KBM-7 (cell line): ENCODE measurements at regions not wholly inside any gene's neighbourhood (a gene's known extent, or its start where the extent isn't known, plus 50 kb on each side); places are given as distances from the start of the nearest gene placed in this dataset.

Experiments
- DNase-seq: peaks from one replicate; pipeline ENCODE4 v3.0.0-alpha.2; 2015
- in situ Hi-C: fragments of 300-500 bp; cut with MboI; formaldehyde crosslinking; loops from 2 replicates; pipeline ENCODE4 v1.14.3; 2020; ENCODE audit warnings: low sequenced_read_pairs, low pct_unique_long_range_greater_than_20kb, mixed read lengths

DNA sequence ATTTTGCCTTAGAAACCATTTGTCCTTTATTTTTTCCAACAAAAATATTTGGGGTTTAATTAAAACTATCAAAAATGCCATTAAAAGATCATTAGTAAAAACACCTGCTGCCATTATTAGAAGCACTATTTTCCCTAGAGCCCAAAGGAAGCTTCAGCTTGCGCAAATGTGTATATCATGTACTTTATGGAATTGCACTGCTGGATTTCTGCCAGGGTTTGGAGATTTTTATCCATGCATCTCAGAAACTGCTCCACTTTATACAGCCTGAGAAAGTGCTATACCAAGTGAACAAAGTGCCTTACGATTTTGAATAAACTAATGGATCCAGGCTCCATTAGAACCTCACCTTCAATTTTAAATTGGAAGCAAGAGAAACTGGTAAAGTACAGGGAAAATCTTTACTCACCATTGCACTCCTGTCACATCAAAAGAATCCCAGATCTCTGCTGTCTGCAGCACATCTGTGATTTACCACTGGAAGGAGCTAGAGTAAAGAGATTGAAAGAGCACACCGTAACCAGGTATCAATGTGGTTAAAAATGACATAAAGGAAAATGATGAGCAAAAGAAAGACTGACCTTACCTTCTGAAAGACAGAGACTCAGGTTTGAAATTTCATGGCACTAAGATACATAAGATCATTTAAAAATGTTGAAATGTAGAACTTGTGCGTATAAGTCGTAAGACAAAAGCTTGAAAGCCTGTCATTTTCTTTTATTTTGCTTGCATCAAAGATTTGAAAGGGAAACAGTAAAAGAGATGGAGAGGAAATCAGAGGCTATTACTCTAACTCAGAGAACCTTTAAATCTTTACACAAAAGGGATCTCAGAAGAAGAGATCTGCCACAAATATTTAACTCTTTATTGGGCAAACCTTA is 678.1 kb upstream of the GOT2 start:
- in situ Hi-C loops, result no loop called here
- DNase-seq, result no peak

DNA sequence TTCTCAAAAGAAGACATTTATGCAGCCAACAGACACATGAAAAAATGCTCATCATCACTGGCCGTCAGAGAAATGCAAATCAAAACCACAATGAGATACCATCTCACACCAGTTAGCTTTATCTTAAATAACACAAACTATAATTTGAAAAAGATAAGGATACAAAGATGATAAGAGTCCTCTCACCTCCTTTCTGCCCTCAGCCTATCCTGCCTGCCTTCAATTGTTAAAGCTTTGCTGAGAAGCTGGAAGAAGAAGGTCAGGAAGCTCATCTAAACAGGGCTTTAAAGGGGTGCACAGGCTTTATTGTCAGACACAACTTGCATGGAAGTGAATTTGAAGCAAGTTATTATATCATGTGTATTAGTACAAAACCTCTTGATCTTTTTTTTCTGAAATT is 676.3 kb upstream of the GOT2 start:
- in situ Hi-C loops, result no loop called here
- DNase-seq, result no peak

DNA sequence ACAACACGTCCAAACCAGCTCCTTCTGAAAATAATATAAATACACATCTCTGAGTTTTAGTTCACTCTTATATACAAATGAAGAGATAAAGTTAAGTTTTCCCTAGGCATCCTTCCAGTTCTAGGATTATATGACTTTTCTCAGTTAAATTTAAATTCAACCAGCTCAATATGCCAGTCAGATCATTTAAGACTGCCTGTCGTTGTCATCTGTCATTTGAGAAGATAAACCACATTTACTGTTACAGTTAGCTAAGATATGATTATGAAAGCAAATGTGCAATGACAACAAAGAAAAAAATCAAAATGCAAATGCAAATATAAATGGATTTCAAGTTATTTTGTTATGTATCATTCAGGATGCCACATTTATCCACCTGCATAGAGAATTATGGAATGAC is 671.7 kb upstream of the GOT2 start:
- no peak for DNase-seq
- in situ Hi-C loops, result no loop called here

DNA sequence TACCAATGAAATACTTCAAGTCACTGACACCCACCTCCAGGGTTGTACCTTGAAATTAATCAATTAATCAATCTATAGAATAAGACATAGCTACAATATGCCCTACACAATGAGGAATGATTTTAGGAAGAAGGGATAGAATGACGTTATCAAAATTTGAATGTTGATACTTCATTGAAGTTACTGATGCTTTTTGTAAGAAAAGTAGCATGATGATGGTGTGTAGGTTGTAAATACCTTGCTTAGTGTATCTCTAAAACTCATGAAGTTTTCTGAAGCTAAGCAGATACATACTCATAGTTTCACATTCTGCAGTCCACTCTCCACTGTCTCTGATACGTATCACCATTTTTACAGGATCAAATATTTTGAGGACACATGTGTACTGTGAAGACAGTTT is 670.4 kb upstream of the GOT2 start:
- in situ Hi-C loops, result no loop called here
- no peak for DNase-seq

DNA sequence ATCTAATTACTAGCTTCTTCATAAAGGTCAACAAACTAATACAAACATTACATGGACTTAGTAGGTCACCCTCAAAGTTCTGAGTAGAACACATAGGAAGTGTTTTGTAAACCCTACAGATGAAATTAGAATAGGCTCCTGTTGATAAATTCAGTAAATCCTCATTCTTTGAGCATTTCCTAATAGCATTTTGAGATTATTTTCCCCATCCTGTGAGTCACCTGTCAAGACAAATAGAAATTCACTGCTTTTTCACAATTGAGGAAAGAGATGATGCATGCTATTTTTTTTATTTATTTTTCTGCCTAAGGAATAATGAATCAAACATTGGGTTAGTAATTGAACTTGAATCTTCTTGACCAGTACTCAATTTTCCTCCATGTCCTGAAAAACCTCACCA is 666.7 kb upstream of the GOT2 start:
- in situ Hi-C loops, result no loop called here
- DNase-seq, result no peak

DNA sequence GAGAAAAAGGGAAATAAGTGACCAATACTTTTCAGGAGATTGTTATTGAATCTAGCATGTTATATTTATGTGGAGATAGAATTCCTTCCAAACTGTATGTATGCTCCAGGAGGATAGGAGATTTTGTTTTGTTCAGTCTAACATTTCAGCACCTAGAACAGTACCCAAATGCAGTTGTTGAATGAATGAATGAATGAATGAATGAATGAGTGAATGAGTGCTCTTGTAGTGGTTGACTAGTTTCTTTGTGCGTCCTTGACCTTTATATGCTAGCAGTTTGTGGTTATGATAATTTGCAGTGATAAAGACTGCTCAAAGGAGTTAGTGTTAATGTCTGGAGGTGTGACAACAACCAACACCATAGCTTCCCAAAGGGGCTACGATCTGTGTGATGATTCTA is 663.5 kb upstream of the GOT2 start:
- no peak for DNase-seq
- in situ Hi-C loops, result no loop called here

DNA sequence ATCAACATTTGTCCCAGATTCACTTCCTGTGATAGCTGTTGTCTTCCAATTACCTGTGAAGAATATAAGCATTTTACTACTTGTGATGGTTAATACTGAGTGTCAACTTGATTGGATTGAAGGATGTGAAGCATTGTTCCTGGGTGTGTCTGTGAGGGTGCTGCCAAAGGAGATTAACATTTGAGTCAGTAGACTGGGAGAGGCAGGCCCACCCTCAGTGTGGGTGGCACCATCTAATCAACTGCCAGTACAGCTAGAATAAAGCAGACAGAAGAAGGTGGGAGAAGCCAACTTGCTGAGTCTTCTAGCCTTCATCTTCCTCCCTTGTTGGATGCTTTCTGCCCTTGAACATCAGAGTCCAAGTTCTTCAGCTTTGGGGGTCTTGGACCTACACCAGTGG is 660.4 kb upstream of the GOT2 start:
- in situ Hi-C loops, result no loop called here
- no peak for DNase-seq

DNA sequence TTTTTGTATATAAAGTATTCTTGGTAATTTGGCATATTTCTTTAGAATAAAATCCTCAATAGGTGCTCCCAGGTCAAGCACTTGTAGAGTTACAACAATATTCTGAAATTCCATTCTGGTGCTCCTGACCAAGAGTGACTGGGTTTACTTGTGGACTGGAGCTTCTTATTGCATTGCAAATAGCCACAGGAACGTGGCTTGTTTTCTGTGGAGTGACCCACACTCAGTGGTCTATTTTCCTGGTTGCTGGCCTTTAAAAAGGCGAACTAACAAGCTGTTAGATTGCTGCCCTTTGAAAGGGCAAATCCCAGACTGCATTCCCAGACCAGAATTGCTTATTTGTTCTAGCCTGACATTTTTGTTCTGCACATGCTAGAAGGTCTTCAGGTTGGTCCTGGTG is 658.8 kb upstream of the GOT2 start:
- no peak for DNase-seq
- in situ Hi-C loops, result no loop called here

DNA sequence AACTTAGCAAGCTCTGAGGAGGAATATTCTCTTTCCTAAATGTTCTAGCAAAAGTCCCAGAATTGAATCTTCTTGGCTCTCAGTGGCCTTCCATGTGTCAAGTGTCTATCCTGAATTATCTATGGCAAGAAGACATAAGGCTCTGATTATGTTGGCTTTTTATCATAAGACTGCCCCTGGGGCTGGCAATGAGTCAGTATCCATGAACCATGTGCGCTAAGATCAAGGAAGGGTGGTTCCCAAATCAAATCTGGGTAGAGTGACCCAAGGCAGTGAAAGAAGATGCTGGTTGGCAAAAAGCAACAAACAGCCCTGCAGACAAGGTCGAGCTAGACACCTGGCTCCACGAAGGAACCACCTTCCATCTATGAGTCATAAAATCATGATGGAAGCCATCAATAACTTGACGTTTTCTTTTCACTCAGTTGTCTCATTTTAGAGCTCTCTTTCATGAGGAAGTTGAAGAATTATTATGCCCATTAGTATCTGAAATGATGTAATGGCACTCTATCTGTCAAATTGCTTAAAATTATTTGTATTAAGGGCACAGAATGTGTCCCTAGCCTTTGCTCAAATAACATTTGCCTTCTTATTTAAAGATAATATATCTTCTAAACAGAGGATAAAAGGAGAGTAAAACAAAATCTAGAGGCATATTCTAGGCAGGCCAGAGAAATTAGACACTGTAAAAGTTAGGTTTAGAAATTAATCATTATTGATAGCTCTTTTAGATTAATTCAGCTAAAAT is 657.7 kb upstream of the GOT2 start:
- in situ Hi-C loops, result no loop called here
- no peak for DNase-seq

DNA sequence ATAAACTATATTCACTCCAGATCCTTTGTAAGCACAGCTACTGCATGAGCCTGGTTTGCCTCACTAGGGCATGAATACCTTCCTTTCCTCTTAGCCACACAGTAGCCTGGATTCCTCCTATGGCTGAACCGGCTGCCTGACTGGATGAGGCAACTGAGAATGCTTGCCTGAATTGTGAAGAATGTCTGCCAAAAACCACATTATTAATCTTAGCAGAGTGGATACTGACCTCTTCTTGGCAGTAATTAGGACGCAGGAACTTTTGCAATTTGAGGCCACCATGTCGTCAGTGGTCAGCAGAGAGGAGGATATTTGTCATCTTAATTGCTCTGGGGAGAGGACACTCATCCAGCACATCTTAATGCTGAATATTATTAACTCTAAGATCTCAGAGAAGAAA is 651.8 kb upstream of the GOT2 start:
- in situ Hi-C loops, result no loop called here
- no peak for DNase-seq

DNA sequence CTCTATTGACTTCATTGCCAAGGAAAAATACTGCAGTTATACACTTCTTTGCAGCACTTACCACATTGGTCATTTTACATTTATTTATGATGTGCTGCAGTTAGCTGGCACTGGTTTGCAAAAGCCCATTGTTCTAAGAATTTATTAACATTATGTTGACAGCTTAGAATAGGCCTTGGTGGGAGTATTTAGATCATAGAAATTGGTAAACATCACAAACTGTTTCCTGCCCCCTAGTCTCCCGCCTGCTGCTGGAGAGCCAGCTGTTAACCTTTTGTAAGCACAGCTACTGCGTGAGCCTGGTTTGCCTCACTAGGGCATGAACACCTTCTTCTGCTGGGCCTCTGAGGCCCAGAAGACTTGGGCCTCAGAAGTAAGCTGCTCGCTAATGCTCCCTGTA is 651.4 kb upstream of the GOT2 start:
- DNase-seq, result no peak
- in situ Hi-C loops, result no loop called here

DNA sequence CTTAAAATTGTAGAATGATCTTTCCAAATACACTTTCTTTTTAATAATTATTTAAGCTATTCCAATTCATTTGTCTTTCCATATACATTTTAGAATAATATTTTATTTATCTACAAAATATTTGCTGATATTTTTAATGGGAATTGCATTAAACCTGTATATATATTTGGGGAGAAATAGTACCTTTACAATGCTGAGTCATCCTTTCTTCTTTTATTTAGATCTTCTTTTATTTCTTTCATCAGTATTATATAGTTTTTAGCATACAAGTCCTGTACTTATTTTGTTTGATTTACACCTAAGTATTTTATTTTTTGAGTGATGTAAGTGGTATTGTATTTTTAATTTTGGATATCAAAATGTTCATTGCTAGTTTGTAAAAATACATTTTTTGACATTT is 639.5 kb upstream of the GOT2 start:
- in situ Hi-C loops, result no loop called here

DNA sequence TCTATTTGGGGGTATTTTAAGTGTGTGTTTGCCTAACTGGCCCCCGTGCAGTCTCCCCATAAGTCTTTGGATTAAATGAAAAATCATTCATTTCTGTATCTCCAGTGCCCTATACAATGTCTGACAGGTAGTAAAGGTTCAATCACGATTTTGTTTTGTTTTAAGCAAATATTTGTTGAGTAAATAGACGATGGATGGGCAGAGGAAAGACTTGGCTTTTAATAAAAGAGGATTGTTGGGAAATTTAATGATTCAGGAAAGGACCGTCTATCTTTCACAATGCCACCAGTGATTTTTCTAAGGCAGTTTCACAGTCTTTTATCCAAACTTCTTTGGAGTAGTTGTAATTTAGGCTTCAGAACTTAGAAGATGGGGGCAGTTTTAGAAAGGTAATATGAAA is 636.6 kb upstream of the GOT2 start:
- in situ Hi-C loops, result no loop called here

More for the DNA sequence above, 639.5 kb upstream of the GOT2 start:
- DNase-seq, result no peak

DNA sequence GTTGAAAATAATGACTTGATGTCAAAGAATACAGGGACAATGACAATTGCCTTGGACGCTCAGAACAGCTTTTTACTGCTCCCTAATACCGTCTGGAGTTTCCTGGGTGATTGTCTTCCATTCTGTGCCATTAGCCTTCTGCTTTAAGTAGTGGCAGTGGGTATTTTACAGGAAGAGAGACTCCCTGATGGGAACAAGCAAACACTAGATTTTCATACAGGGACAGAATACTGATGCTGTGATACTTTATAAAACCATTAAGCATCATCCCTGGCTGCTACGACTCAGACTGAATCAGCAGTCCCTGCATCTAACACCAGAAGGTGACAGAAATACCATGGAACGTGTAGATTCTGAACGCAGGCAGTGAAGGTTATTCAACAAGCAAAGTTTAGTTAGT is 635.4 kb upstream of the GOT2 start:
- in situ Hi-C loops, result no loop called here
- DNase-seq, result no peak

More for the DNA sequence above, 636.6 kb upstream of the GOT2 start:
- DNase-seq, result no peak

DNA sequence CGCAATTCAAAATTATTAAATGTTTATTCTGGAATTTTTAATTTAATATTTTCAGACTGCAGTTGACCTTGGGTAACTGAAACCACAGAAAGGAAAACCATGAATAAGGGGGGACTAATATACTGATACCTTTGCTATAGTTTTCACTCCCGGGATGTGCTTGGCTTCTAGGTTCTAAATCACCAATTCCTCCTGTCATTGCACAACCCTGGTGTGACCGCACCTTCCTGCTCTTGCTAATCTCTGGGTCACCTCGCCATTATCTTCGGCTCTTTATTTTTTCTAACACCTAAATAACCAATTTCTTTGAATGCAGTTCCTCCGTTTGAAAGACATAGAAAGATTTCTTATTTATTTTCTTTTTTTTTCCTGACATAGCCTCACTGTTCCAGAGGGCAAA is 634.5 kb upstream of the GOT2 start:
- no peak for DNase-seq

DNA sequence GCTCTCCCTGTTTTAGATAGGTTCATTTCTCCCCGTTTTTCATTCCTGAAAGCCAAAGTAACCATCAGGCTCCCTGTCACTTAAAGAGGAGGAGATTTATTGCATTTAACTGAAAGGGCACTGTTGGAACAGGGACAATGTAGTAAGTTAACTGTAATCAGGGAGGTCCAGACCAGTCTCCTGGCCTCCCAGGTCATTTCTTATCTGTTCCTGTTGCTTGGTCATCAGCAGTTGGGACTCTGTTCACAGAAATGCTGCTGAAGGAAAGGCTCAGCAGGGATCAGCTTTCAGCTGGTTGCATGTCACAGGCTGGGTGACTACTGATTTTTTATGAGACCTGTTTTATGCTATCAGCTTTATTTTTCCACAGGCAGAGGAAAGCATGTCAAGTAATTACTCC is 622.6 kb upstream of the GOT2 start:
- no peak for DNase-seq
- in situ Hi-C loops, result no loop called here

More for the DNA sequence above, 634.5 kb upstream of the GOT2 start:
- in situ Hi-C loops, result no loop called here

DNA sequence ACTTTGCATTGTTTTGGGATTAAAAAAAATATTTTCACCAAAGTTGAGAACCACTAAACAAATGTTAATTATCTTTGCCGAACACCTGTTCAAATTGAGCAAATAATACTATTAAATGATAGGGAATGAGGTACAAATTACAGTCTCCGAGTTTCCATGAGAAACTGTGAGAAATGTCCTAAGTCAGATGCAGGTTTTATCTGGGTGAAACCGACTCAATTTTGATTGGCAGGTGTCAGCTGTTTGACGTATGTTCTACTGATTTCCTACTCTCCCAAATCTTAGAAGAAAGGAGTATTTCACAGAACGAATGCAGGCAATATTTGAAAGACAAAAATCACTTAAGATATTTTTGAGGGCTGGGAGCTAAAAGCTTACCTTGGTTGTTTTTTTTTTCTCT is 622.0 kb upstream of the GOT2 start:
- in situ Hi-C loops, result no loop called here
- DNase-seq, result no peak

DNA sequence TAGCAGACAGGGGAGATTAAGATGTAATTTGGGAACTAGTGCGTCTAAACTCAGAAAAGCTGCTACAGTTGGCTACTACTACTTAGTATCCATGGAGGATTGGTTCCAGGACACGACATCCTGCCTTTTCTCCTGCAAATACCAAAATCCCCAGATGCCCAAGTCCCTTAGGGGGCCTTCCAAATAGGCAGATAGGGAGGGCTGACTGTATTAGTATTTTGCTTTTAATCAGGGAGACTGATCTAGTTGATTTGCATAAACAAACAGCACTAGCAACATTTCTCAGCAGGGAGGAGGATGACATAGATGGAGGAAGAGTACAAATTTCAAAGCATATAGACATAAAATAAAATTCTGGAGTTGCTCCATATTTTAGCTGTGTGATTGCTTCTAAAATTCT is 621.6 kb upstream of the GOT2 start:
- in situ Hi-C loops, result no loop called here
- no peak for DNase-seq

DNA sequence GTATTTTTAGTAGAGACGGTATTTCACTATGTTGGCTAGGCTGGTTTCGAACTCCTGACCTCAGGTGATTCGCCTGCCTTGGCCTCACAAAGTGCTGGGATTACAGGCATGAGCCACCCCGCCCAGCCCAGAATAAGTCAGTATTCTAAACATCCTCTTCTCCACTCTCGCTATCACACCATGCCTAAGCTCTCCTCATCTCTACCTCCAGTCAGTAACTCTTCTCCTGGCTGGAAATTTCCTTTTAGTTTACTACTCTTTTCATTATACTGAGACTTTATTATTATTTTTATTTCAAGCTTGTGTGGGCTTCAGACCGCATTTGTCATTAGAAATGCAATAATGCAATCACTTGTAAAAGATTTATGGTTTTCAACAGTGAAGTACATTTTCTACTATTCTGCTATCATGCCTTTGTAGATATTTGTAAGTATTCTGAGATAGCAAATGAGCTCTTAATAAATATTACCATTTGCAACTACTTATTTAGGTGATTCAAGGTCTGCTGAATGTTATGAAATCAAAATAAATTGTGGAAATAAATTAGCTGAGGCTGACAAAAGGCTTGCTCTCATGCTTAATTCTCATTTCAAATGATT is 617.3 kb upstream of the GOT2 start:
- no peak for DNase-seq
- in situ Hi-C loops, result no loop called here

DNA sequence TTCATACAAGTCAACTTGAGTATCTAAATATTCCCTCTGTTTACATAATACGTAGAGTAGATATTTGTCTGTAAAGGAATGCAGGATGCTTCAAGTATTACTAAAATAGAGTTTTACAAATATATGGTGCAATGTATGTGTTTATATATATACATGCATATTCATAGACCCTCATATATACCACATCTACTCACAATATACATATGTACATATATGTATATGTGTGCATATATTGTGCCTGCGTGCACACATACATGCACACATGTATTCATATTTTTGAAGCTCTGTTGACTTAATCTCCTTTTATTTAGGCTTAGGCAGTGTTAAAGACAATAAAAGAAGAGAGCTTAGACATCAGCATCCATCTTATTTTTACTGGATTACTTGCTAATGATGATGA is 616.6 kb upstream of the GOT2 start:
- no peak for DNase-seq
- in situ Hi-C loops, result no loop called here
